ENCODE measurements at regions not wholly inside any gene's neighbourhood (a gene's known extent, or its start where the extent isn't known, plus 50 kb on each side); places are given as distances from the start of the nearest gene placed in this dataset.

DNA sequence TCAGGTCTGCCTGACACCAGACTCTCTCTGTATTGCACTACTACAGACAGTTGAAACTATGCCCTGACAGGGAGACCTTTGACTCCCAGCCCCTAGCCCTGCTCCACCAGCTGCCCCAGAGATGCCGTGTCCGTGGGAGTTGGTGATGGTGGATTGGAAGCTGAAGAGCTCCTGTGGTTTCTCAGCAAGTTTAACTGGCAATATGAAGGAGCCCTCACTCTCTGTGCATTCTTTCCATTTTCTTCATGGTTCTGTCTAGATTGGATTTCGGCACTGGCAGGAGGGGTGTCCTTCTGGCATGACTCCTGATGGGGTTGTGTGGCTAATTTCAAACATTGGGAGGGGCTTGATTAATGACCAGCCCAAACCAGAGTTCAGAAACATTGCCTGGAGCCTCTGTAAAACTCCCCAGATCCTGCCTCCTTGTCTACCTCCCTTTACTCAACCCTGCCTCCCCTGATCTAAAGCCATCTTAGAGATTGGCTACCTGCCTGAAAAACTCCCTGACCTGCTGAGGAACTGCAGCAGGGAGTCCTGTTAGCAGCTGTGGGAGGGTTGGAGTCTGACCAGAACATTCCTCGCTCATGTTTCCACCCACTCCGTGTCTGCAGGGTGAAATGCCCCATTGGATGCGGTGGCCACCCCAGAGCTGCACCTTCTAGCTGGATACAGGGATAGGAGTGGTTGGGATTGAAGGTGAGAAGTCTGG is 206.9 kb upstream of the SPRED2 start:
- no peak for DNase-seq

DNA sequence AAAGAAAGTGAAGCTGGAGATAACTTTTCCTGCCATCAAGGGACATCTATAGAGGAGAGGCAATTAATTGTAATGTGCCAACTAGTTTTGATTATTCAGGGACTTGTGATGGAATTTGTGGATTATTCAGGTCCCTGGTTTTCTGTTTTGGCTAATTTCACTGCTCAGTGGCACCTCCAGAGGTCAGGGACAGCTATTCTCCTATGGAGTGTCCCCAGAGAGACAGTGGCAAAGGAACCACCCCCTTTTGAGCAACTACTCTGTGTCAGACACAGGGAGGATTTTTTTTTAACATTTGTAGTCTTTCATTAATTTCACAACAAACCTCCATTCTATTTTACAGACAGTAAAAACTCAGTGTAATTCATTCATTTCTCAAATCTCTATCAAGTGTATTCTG is 206.0 kb upstream of the SPRED2 start:
- Mint-ChIP-seq H3K9me3 (no peaks in the 10 kb centered on the region), H3K27ac (no peak overlapping the region), H3K36me3 (ENCODE audit: low read depth) (no peaks in the 10 kb centered on the region), H3K4me3 (no peak overlapping the region), H3K4me1 (ENCODE audit: low read depth) (peaks cover 3% of the 10 kb centered on the region), H3K27me3 (peaks cover 16% of the 10 kb centered on the region)
- no peak for DNase-seq

More for the DNA sequence above, 206.9 kb upstream of the SPRED2 start:
- H3K9me3 Mint-ChIP-seq, result no peaks in the 10 kb centered on the region
- H3K27ac Mint-ChIP-seq, result no peak overlapping the region
- peaks cover 3% of the 10 kb centered on the region for H3K4me1 Mint-ChIP-seq (ENCODE audit: low read depth)
- H3K27me3 Mint-ChIP-seq, result peaks cover 16% of the 10 kb centered on the region
- no peaks in the 10 kb centered on the region for H3K36me3 Mint-ChIP-seq (ENCODE audit: low read depth)
- no peak overlapping the region for H3K4me3 Mint-ChIP-seq

DNA sequence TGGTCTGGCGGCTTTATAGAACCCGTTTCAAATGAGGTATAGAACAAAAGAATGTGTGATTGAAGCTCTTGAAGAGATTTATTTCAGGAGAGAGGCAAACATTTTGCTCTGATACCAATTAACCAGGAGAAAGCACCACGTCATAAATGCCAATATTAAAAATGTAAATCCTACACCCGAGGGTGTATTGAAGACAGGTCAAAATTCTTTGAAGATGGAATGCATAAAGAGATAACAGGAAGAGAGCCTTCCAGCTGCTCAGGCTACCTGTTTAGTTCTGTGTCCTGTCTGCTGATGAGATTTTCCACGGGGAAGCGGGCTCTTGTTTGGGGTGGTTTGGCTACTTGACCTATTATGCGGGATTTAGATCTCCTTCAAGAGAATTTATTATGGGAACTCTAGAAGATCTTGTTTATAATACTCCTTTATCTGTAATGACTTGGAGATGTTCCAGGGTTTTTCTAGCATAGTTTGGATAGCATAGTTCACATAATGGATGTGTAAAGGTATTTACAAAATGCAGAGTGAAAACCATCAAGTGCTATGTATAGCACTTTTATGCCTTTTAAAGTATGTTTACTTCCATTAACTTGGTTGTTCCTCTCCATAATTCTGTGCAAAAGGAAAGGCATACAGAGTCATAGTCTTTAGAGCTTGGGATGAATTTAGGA is 204.5 kb upstream of the SPRED2 start:
- H3K4me3 Mint-ChIP-seq, result no peak overlapping the region
- no peaks in the 10 kb centered on the region for H3K9me3 Mint-ChIP-seq
- no peaks in the 10 kb centered on the region for H3K36me3 Mint-ChIP-seq (ENCODE audit: low read depth)
- H3K27ac Mint-ChIP-seq, result no peak overlapping the region
- peaks cover 3% of the 10 kb centered on the region for H3K4me1 Mint-ChIP-seq (ENCODE audit: low read depth)
- no peak for DNase-seq
- H3K27me3 Mint-ChIP-seq, result peaks cover 16% of the 10 kb centered on the region

DNA sequence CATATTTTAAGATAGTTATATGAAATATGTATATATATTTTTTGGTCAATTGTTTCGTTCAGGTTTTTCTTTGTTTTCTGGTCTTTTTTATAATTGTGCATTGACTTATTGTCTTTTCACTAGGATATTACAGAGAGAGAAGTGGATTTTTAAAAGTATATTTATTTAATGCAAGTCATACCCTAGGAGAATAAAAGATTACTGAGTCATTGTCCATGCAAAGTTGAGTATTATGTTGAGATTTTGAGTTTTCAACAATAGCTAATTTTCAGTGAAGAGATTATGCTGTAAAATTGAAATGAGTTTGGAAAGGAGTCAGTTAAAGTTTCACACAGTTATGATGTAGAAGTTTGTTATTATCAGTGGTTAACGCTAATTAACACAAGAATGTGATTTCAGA is 203.6 kb upstream of the SPRED2 start:
- no peak for DNase-seq
- H3K4me3 Mint-ChIP-seq, result no peak overlapping the region
- H3K9me3 Mint-ChIP-seq, result no peaks in the 10 kb centered on the region
- H3K36me3 Mint-ChIP-seq (ENCODE audit: low read depth), result no peaks in the 10 kb centered on the region
- peaks cover 19% of the 10 kb centered on the region for H3K27me3 Mint-ChIP-seq
- H3K4me1 Mint-ChIP-seq (ENCODE audit: low read depth), result peaks cover 3% of the 10 kb centered on the region
- no peak overlapping the region for H3K27ac Mint-ChIP-seq

DNA sequence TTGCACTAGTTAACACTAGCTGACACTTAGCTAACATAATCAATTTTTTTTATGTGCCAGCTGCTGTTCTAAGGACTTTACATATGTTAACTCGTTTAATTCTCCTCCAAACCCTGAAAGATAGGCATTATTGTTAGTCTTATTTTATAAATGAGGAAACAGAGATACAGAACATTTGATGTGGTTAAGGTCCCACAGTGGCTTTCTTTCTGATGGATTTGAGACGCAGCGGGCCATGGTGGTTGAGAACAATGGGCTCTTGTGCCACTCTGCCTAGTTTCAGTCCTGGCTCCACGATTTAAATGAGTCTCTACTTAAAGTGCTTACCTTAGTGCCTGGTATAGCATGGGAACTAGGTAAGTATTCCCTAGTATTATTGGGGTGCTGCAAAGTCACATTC is 201.9 kb upstream of the SPRED2 start:
- H3K27me3 Mint-ChIP-seq, result peaks cover 15% of the 10 kb centered on the region
- DNase-seq, result no peak
- no peaks in the 10 kb centered on the region for H3K36me3 Mint-ChIP-seq (ENCODE audit: low read depth)
- H3K4me3 Mint-ChIP-seq, result no peak overlapping the region
- no peak overlapping the region for H3K27ac Mint-ChIP-seq
- no peaks in the 10 kb centered on the region for H3K4me1 Mint-ChIP-seq (ENCODE audit: low read depth)
- H3K9me3 Mint-ChIP-seq, result no peaks in the 10 kb centered on the region

DNA sequence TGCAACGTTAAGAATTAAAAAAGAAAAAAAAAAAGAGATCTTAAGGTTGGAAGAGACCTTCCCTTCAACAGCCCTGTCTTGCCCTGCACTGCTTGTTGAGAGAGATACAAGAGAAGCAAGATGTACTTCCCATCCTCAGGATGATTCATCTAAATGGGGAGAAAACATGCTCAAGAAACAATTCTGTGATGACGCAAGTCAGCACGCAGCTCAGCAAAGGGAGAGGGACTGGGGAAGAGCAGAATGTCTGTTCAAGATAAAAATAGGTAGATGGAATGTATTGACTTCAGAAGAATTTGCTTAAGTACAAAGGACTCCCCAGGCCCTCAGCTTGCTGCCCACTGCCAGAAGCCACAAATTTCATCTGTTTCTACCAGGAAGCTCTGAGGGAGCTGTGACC is 198.2 kb upstream of the SPRED2 start:
- no peaks in the 10 kb centered on the region for H3K9me3 Mint-ChIP-seq
- peaks cover 6% of the 10 kb centered on the region for H3K27me3 Mint-ChIP-seq
- no peaks in the 10 kb centered on the region for H3K4me1 Mint-ChIP-seq (ENCODE audit: low read depth)
- H3K27ac Mint-ChIP-seq, result no peak overlapping the region
- no peak overlapping the region for H3K4me3 Mint-ChIP-seq
- no peak for DNase-seq
- no peaks in the 10 kb centered on the region for H3K36me3 Mint-ChIP-seq (ENCODE audit: low read depth)

DNA sequence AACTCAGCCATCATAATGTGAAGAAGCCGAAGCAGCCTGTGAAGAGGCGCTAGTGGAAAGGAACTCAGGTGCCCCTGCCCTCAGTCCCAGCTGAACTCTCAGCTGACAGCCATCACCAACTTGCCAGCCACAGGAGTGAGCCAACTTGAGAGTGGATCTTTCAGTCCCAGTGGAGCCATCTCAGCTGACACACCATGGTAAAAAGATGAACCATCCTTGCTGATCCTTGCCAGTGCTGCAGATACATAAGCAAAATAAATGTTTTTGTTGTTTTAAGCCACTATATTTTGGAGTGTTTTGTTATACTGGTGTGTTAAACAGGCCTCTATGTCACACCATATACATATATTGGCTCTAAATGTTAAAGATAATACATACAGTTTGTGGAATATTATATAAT is 195.8 kb upstream of the SPRED2 start:
- no peaks in the 10 kb centered on the region for H3K9me3 Mint-ChIP-seq
- H3K27ac Mint-ChIP-seq, result no peak overlapping the region
- H3K4me1 Mint-ChIP-seq (ENCODE audit: low read depth), result peaks cover 1% of the 10 kb centered on the region
- no peak overlapping the region for H3K4me3 Mint-ChIP-seq
- no peak for DNase-seq
- H3K36me3 Mint-ChIP-seq (ENCODE audit: low read depth), result no peaks in the 10 kb centered on the region
- H3K27me3 Mint-ChIP-seq, result peaks cover 11% of the 10 kb centered on the region

DNA sequence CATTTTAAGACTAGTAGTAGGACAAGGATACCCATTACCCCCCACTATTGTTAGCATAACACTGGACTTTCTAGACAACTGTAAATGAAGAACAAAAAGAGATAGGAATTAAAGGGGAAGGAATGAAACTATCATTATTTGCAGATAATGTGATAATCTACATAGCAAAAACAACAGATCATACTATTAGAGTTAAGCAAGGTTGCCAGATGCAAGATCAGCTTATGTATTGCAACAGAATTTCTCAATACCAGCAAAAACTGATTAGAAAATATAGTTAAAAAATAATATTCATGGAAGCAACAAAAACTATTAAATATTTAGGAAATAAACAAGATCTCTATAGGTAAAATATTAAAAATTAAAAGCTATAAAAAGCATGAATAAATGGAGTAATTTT is 194.4 kb upstream of the SPRED2 start:
- H3K4me1 Mint-ChIP-seq (ENCODE audit: low read depth), result peaks cover 3% of the 10 kb centered on the region
- DNase-seq, result no peak
- H3K27me3 Mint-ChIP-seq, result peaks cover 24% of the 10 kb centered on the region
- no peaks in the 10 kb centered on the region for H3K36me3 Mint-ChIP-seq (ENCODE audit: low read depth)
- H3K9me3 Mint-ChIP-seq, result no peaks in the 10 kb centered on the region
- no peak overlapping the region for H3K27ac Mint-ChIP-seq
- no peak overlapping the region for H3K4me3 Mint-ChIP-seq

DNA sequence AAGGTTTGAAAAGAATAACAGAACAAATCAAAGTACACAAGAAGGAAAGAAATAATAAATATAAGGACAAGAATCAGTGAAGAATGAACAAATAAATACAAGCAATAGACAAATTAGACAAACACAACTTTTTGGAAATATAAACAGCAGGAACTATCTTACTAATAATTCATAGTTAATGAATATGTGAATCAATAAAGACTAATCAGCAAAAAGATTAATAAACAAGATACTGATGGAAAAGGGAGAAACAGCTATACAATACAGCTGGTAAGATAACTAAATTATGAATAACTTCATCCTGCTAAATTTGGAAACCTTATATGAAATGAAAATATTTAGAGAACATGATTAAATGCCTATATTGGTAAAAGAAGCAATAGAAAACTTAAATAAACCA is 193.6 kb upstream of the SPRED2 start:
- no peaks in the 10 kb centered on the region for H3K36me3 Mint-ChIP-seq (ENCODE audit: low read depth)
- DNase-seq, result no peak
- no peak overlapping the region for H3K27ac Mint-ChIP-seq
- no peaks in the 10 kb centered on the region for H3K9me3 Mint-ChIP-seq
- H3K4me1 Mint-ChIP-seq (ENCODE audit: low read depth), result peaks cover 3% of the 10 kb centered on the region
- no peak overlapping the region for H3K4me3 Mint-ChIP-seq
- peaks cover 30% of the 10 kb centered on the region for H3K27me3 Mint-ChIP-seq

DNA sequence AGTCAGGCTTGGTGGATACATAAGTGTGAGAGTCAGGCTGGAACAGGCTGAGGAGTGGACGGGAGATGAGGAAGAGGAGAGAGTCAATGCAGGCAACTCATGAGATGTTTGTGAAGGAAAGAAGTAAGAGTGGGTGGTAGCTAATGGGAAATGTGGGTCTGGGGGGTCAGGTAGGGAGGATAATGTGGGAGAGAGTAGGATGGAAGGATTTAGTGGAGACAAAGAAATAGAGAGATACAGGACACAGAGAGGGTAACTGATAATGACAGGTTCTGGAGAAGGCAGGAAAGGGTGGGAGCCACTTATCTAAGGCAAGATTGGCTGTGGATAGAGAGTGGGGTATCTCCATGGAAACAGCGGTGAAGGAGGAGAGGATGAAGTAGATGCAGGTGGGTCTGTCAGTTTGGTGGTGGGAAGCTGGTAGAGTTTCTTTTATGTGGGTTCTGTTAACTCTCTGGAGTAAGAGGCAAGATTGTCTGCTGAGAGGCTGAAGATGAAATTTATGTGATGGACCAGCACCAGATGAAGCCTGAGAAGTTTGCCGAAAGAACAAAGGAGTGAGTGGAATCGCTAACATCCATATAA is 190.6 kb upstream of the SPRED2 start:
- Mint-ChIP-seq H3K9me3 (no peaks in the 10 kb centered on the region), H3K4me1 (ENCODE audit: low read depth) (peaks cover 3% of the 10 kb centered on the region), H3K4me3 (no peak overlapping the region), H3K36me3 (ENCODE audit: low read depth) (no peaks in the 10 kb centered on the region), H3K27me3 (peaks cover 37% of the 10 kb centered on the region), H3K27ac (no peak overlapping the region)
- no peak for DNase-seq

DNA sequence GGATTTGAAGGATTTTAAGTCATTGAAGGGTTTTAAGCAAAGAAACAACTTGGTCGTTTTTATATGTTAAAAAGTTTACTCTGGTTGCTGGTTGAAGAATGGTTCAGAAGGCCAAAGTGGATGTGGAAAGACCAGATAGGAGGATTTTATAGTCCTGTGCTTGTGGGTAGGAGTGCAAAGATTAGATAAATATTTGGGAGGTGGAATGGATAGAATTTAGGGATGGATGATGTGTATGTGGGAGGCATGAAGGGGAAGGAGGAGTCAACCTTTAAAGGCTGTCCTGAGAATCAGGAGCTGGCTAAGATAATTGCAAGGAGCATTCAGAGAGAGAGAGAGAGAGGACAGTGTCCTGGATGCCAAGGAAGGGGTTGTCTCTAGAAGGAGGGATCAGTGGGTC is 190.1 kb upstream of the SPRED2 start:
- Mint-ChIP-seq H3K4me1 (ENCODE audit: low read depth) (peaks cover 3% of the 10 kb centered on the region), H3K4me3 (no peak overlapping the region), H3K9me3 (no peaks in the 10 kb centered on the region), H3K36me3 (ENCODE audit: low read depth) (no peaks in the 10 kb centered on the region), H3K27ac (no peak overlapping the region), H3K27me3 (peaks cover 37% of the 10 kb centered on the region)
- DNase-seq, result no peak

DNA sequence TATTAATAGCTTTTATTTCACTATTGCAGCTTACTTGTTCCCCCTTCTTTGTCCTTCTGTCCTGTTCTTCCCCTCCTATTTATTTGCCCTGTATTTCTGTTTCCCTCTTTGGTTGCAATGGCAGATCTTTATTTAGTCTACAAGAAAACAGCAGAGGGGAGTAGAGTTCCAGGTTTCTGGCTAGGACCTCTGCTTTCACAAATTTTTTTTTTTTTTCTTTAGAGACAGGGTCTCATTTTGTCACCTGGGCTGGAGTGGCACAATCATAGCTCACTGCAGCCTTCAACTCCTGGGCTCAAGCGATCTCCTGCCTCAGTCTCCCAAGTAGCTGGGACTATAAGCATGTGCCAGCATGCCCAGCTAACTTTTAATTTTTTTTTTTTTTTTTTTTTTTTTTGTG is 188.1 kb upstream of the SPRED2 start:
- Mint-ChIP-seq H3K36me3 (ENCODE audit: low read depth) (no peaks in the 10 kb centered on the region), H3K9me3 (no peaks in the 10 kb centered on the region), H3K27me3 (peaks cover 37% of the 10 kb centered on the region)

DNA sequence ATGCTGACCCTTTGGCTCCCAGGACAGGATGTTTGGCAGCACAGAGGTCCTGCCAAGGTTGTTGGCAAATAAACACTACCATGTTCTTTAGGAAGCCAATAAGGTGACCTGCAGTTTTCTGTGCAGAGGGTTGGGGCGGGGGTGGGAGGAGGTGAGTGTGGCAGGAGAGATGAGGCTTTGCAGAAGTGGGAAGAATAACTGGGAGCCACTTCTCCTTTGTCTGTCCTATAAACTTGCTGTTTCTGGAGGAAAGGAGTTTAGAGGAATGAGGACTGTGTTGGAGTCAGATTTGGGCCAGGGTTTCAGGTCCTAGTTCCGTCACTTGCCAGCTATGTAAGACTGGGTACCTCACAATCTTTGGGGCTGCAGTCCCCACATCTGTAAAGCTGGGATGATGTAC is 187.6 kb upstream of the SPRED2 start:
- H3K27me3 Mint-ChIP-seq, result peaks cover 37% of the 10 kb centered on the region
- no peak overlapping the region for H3K4me3 Mint-ChIP-seq
- no peaks in the 10 kb centered on the region for H3K9me3 Mint-ChIP-seq
- DNase-seq, result no peak
- H3K36me3 Mint-ChIP-seq (ENCODE audit: low read depth), result no peaks in the 10 kb centered on the region
- H3K27ac Mint-ChIP-seq, result no peak overlapping the region
- H3K4me1 Mint-ChIP-seq (ENCODE audit: low read depth), result peaks cover 3% of the 10 kb centered on the region

More for the DNA sequence above, 188.1 kb upstream of the SPRED2 start:
- Mint-ChIP-seq H3K27ac (no peak overlapping the region), H3K4me1 (ENCODE audit: low read depth) (peaks cover 3% of the 10 kb centered on the region), H3K4me3 (no peak overlapping the region)
- DNase-seq, result no peak

DNA sequence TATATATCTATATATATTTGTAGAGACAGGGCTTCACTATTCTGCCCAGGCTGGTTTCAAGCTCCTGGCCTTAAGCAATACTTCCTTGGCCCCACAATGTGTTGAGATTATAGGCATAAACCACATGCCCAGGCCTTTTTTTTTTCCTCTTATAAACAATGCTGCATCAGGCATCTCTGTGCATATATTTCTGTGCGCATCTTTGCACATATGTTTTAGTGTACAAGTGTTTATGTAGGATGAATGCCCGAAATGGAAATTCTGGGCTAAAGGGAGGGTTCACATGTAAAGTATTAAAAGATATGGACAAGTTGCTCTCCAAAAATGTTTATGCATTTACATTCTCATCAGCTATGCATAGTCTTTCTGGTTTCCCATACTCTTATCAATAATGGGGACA is 183.2 kb upstream of the SPRED2 start:
- Mint-ChIP-seq H3K4me1 (ENCODE audit: low read depth) (no peaks in the 10 kb centered on the region), H3K9me3 (no peaks in the 10 kb centered on the region), H3K27ac (no peak overlapping the region), H3K27me3 (peaks cover 7% of the 10 kb centered on the region), H3K4me3 (no peak overlapping the region), H3K36me3 (ENCODE audit: low read depth) (no peaks in the 10 kb centered on the region)
- no peak for DNase-seq

DNA sequence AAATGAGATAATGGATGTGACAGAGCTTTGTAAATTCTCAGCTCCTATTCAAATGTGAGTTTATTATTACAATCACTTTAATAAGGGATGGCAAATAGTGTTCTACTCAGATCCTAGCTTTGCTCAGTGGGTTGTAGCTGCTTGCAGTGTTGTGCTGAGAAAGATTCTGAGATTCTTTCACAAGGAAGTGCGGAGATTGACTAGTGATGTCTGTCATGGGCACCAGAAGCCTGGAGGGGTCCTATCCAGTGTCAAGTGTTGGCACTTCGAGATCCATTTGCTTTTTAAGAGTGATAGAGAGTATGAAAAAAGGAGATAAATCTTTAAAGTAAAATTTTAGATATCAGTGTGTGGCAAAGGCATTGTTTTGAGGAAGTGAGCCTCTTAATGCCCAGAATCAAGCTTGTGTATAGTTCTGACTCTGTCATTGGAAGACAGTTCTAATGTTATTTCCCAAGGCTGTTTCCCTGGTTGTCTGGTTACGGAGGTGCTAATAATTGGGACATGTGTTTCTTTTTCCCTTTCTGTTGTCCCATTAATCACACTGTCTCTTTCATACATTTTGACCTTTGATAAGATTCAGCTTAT is 181.7 kb upstream of the SPRED2 start:
- peaks cover under 1% of the 10 kb centered on the region for H3K27me3 Mint-ChIP-seq
- H3K4me3 Mint-ChIP-seq, result no peak overlapping the region
- no peaks in the 10 kb centered on the region for H3K36me3 Mint-ChIP-seq (ENCODE audit: low read depth)
- H3K27ac Mint-ChIP-seq, result no peak overlapping the region
- no peak for DNase-seq
- no peaks in the 10 kb centered on the region for H3K4me1 Mint-ChIP-seq (ENCODE audit: low read depth)
- no peaks in the 10 kb centered on the region for H3K9me3 Mint-ChIP-seq

All from activated T-cell treated with anti-CD3 and anti-CD28 coated beads, Interleukin-2, amount 50 U/mL, for 24 hours (primary cell).